Transverse colon (tissue), 4 donors: ENCODE measurements at regions not wholly inside any gene's neighbourhood (a gene's known extent, or its start where the extent isn't known, plus 50 kb on each side); places are given as distances from the start of the nearest gene placed in this dataset.

Experiments
- DNase-seq: peaks from one replicate; pipeline ENCODE4 v3.0.0-alpha.2; 2019
- H3K27ac ChIP-seq, 4 donors: fragments of 200-600 bp; sonication (generic); 2 replicates each; pipeline ENCODE4 v1.5.1; 2016 to 2018; ENCODE audit warnings: inconsistent platforms in 4 of 4
- H3K27me3 ChIP-seq: fragments of 200-600 bp; sonication (generic); 2 replicates; pipeline ENCODE4 v1.5.1; 2017; ENCODE audit warnings: inconsistent platforms
- H3K36me3 ChIP-seq, 4 donors: fragments of 200-600 bp; sonication (generic); 2 replicates each; pipeline ENCODE4 v1.5.1; 2017 to 2019; ENCODE audit warnings: inconsistent platforms in 4 of 4
- H3K4me1 ChIP-seq, 4 donors: fragments of 200-600 bp; sonication (generic); 2 replicates each; pipeline ENCODE4 v1.5.1; 2017 to 2020; ENCODE audit warnings: inconsistent platforms in 4 of 4
- H3K4me3 ChIP-seq, 4 donors: fragments of 200-600 bp; sonication (generic); 1 replicate in 1 of 4; 2 replicates in 3 of 4; pipeline versions ENCODE4 v1.5.1 to v1.6.1; 2017 to 2019; ENCODE audit warnings: inconsistent platforms in 4 of 4
- H3K9me3 ChIP-seq, 2 donors: fragments of 200-600 bp; sonication (generic); 2 replicates each; pipeline ENCODE4 v1.5.1; 2017 to 2019; ENCODE audit warnings: inconsistent platforms in 2 of 2
- EP300 ChIP-seq: sonication (generic); formaldehyde crosslinking; IDR thresholded peaks from one replicate; pipeline ENCODE4 v1.6.1; 2017; ENCODE audit warnings: antibody characterized with exemption, low read depth
- POLR2A ChIP-seq: fragments of 450-650 bp; IDR thresholded peaks from one replicate; pipeline ENCODE4 v1.6.1; 2016; ENCODE audit warnings: antibody characterized with exemption, mild to moderate bottlenecking, moderate library complexity
- POLR2AphosphoS5 ChIP-seq, 3 donors: sonication (generic); formaldehyde crosslinking; IDR thresholded peaks; one replicate each; pipeline ENCODE4 v1.6.1; 2016; ENCODE audit warnings: antibody characterized with exemption in 3 of 3
- WGBS, 2 donors: methylation state at CpG; one replicate each; pipeline ENCODE4 v1.1.5; 2018; ENCODE audit warnings: low coverage in 1 of 2; 5-methylcytosine and 5-hydroxymethylcytosine counted together
- in situ Hi-C, 4 donors: fragments of 200-750 bp; cut with MboI; loops; one replicate each; pipeline versions ENCODE4 v1.15.0 to v1.15.1; 2017; ENCODE audit warnings: low sequenced_read_pairs in 3 of 4, low pct_ligation_motif_present in 1 of 4, low pct_unique_long_range_greater_than_20kb in 1 of 4
- intact Hi-C: fragments of 100-400 bp; cut with DNase I; formaldehyde crosslinking; loops from one replicate; pipeline ENCODE4 v1.15.1; 2023; ENCODE audit warnings: low total_unique reads
- TF ChIP-seq, protein P1 (sequence below), 5 experiments: fragments of 200-600 bp in 3 of 5; fragments of 450-650 bp in 2 of 5; sonication (generic) in 3 of 5; IDR thresholded peaks; 1 replicate in 2 of 5; 2 replicates in 3 of 5; pipeline ENCODE4 v1.5.1; 2016 to 2017; ENCODE audit warnings: antibody characterized with exemption in 5 of 5, inconsistent platforms in 3 of 5, mild to moderate bottlenecking in 2 of 5, moderate library complexity in 1 of 5

GRCh38 chr15:94921936-94922335, 690.6 kb downstream of the MCTP2 start:
- TF ChIP-seq POLR2A (no peak), EP300 (no peak), POLR2AphosphoS5 (IDR thresholded peaks at IDR 0.05) (no peak)
- TF ChIP-seq, protein P1, sequence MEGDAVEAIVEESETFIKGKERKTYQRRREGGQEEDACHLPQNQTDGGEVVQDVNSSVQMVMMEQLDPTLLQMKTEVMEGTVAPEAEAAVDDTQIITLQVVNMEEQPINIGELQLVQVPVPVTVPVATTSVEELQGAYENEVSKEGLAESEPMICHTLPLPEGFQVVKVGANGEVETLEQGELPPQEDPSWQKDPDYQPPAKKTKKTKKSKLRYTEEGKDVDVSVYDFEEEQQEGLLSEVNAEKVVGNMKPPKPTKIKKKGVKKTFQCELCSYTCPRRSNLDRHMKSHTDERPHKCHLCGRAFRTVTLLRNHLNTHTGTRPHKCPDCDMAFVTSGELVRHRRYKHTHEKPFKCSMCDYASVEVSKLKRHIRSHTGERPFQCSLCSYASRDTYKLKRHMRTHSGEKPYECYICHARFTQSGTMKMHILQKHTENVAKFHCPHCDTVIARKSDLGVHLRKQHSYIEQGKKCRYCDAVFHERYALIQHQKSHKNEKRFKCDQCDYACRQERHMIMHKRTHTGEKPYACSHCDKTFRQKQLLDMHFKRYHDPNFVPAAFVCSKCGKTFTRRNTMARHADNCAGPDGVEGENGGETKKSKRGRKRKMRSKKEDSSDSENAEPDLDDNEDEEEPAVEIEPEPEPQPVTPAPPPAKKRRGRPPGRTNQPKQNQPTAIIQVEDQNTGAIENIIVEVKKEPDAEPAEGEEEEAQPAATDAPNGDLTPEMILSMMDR (IDR thresholded peaks at IDR 0.05), result no peak
- WGBS, 2 donors, result 37 to 39% methylated on average over 6 of the region's 6 CpGs
- intact Hi-C loops, result no loop called here
- DNase-seq, result no peak
- no peak overlapping the region for H3K4me3 ChIP-seq
- H3K9me3 ChIP-seq, result no peaks in the 10 kb centered on the region
- no peaks in the 10 kb centered on the region for H3K4me1 ChIP-seq
- no peaks in the 10 kb centered on the region for H3K27me3 ChIP-seq
- no peaks in the 10 kb centered on the region for H3K36me3 ChIP-seq
- H3K27ac ChIP-seq, result no peak overlapping the region
- in situ Hi-C loops, result loop anchor here in 1 of 4 donors (25.0 kb wide), 1 partner anchor 110 kb away; no protein-coding TSS in a partner anchor

DNA sequence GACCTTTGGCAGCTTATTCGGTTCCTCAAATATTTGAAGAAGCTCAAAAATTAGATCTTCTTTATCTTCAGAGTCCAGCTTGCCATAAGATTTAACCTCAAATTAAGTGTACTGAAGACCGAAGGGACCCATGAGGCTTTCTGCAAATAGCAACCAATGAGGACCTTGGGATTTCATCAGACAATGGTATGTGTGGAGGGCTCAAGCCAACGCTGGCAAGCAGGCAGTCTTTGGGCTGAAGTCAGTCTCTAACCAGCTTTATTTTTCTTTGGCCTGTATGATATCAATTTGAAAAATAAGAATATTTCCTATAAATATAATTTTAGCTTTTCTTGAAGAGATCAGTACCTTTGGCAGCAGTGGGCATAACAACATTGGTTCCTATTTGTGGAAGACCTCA, 692.7 kb downstream of the MCTP2 start:
- Histone ChIP-seq H3K4me3 (no peak overlapping the region), H3K27me3 (no peaks in the 10 kb centered on the region), H3K36me3 (no peaks in the 10 kb centered on the region), H3K27ac (no peak overlapping the region), H3K4me1 (no peaks in the 10 kb centered on the region), H3K9me3 (no peaks in the 10 kb centered on the region)
- intact Hi-C loops (no loop called here), in situ Hi-C loops (loop anchor here in 1 of 4 donors (25.0 kb wide), 1 partner anchor 112 kb away; no protein-coding TSS in a partner anchor)
- WGBS, 2 donors, result 81 to 100% methylated on average over 1 to 3 of the region's 3 CpGs
- no peak for DNase-seq
- TF ChIP-seq, protein P1 (IDR thresholded peaks at IDR 0.05), result no peak
- no peak for TF ChIP-seq EP300
- TF ChIP-seq POLR2A, result no peak

DNA sequence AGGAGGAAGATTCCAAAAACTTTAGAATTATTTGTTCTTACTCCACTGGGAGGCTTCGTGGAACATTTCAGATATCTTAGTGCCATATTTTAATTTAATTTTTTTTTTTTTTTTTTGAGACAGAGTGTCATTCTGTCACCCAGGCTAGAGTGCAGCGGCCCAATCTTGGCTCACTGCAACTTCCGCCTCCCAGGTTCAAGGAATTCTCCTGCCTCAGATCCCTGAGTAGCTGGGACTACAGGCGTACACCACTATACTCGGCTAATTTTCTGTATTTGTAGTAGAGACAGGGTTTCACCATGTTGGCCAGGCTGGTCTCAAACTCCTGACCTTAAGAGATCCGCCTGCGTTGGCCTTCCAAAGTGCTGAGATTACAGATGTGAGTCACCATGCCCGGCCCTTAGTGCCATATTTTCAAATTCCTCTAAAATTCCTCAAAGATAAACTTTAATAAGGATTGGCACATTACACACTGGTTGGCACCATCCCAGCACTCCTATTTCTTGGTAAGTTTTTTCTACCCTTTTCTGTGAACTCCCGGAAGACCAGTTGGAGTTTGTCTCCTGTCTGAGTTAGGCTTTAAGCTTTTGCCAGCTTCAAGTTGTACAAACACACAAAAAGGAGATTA, 693.7 kb downstream of the MCTP2 start:
- Histone ChIP-seq H3K4me1 (no peaks in the 10 kb centered on the region), H3K4me3 (no peak overlapping the region), H3K36me3 (no peaks in the 10 kb centered on the region), H3K9me3 (no peaks in the 10 kb centered on the region), H3K27me3 (no peaks in the 10 kb centered on the region), H3K27ac (no peak overlapping the region)
- in situ Hi-C loops, result loop anchor here in 1 of 4 donors (25.0 kb wide), 1 partner anchor 113 kb away; no protein-coding TSS in a partner anchor
- DNase-seq, result no peak
- WGBS, 2 donors, result 84 to 88% methylated on average over 2 to 9 of the region's 9 CpGs
- intact Hi-C loops, result no loop called here
- TF ChIP-seq POLR2A (no peak), POLR2AphosphoS5 (IDR thresholded peaks at IDR 0.05) (no peak), EP300 (no peak)
- TF ChIP-seq, protein P1 (IDR thresholded peaks at IDR 0.05), result no peak

GRCh38 chr15:94925680-94926079, 694.3 kb downstream of the MCTP2 start:
- DNase-seq, result no peak
- H3K27me3 ChIP-seq, result no peaks in the 10 kb centered on the region
- no peak overlapping the region for H3K4me3 ChIP-seq
- H3K9me3 ChIP-seq, result no peaks in the 10 kb centered on the region
- no peak overlapping the region for H3K27ac ChIP-seq
- no peaks in the 10 kb centered on the region for H3K4me1 ChIP-seq
- intact Hi-C loops, result no loop called here
- H3K36me3 ChIP-seq, result no peaks in the 10 kb centered on the region
- WGBS, 2 donors, result 88 to 95% methylated on average over 3 of the region's 3 CpGs
- TF ChIP-seq POLR2AphosphoS5 (IDR thresholded peaks at IDR 0.05), result no peak
- no peak for TF ChIP-seq POLR2A
- TF ChIP-seq, protein P1 (IDR thresholded peaks at IDR 0.05), result no peak
- TF ChIP-seq EP300, result no peak
- in situ Hi-C loops, result no loop called here
